ENCODE measurements at regions not wholly inside any gene's neighbourhood (a gene's known extent, or its start where the extent isn't known, plus 50 kb on each side); places are given as distances from the start of the nearest gene placed in this dataset.

DNA sequence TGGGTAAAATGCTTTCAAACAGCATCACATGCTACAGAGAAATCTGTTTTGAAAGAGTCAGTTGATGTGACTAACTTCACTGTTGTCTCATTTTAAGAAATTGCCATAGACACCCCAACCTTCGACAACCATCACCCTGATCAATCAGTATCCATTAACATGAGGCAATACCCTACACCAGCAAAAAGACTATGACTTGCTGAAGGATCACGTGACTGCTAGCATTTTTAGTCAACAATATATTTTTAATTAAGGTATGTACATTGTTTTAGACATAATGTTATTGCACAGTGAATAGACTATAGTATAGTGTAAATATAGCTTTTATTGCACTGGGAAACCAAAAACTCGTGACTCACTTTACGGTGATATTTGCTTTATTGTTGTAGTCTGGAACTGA is 200.0 kb upstream of the ARHGAP24 start:
- FAIRE-seq, result no peak

- FAIRE-seq, result no peak
Measured at GRCh38 chr4:85280963-85281362, 194.0 kb upstream of the ARHGAP24 start.

- no peak for FAIRE-seq
Measured at GRCh38 chr4:85291226-85291625, 183.7 kb upstream of the ARHGAP24 start.

DNA sequence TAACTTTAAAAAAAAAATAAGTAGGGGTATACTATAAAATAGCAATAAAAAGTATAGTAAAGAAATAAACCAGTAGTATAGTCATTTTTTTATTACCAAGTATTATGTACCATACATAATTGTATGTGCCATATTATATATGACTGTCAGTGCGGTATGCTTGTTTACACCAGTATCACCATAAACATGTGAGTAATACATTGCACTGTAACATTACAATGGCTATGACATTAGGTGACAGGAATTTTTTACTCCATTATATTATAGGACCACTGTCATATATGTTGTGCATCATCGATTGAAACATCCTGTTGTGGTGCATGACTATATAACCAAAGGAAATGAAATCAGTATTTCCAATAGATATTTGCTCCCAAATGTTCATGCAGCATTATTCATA is 176.9 kb upstream of the ARHGAP24 start:
- no peak for FAIRE-seq

DNA sequence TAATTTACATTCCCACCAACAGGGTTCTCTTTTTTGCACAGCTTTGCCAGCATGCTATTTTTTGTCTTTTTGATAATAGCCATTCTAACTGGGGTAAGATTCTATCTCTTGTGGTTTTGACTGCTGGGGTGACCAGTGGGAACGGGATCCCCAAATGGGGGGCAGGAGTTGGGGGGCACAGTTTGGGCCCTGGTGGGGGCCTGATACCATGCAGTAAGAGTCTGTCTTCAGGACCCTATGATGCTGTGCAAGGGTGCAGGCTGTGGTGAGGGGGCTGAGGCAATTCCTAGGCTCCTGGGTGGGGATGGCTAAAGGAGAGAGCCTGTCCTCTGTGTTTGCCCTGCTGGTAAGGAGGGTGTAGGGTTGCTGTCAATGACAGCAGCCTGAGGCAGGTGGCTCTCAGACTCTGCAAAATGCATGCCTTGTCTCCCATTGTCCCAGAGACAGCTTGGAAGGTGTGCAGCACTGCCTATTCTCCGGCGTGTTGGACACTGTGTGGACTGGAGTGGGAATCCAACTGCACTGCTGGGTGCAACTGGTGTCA is 172.7 kb upstream of the ARHGAP24 start:
- FAIRE-seq, result no peak

GRCh38 chr4:85302756-85303155 is 172.2 kb upstream of the ARHGAP24 start:
- FAIRE-seq, result no peak

DNA sequence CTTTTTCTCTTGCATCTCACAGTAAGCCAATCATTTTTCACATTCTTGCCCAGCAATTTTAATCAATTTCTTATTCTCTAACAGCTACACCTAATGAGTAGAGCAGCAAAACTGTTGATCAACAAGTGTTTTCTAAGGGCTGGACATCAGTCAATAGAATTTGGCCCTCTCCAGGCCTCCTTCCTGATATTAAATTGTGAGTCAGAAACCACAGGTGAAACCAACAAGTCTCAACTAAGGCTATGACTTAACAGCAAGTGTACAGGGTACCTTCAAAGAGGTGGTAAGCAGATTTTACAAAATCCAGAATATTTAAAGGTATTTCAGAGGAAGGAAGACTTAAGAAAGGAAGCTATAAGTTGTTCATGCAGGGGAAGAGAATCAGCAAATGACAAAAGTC is 156.5 kb upstream of the ARHGAP24 start:
- no peak for FAIRE-seq

- no peak for FAIRE-seq
Measured at GRCh38 chr4:85358831-85359230, 116.1 kb upstream of the ARHGAP24 start.

- no peak for FAIRE-seq
Measured at GRCh38 chr4:85362550-85362949, 112.4 kb upstream of the ARHGAP24 start.

DNA sequence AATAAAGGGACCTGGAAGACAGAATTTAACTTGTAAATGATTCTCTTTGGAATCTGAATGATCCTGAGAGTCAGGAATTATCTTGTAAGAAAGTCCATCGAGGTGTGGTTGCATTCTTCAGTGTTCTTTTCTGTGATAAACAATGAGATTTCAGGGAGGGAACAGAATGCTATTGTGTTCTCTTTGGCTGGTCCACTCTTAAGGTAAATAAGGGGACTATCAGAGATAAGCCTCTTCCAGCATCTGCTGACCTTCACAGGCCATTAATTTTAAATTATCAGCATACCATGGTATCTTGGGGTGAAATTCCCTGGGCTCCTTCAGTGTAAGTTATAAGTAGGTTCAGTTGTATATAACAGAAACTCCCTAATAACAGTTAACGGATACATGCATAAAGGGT is 107.1 kb upstream of the ARHGAP24 start:
- no peak for FAIRE-seq

DNA sequence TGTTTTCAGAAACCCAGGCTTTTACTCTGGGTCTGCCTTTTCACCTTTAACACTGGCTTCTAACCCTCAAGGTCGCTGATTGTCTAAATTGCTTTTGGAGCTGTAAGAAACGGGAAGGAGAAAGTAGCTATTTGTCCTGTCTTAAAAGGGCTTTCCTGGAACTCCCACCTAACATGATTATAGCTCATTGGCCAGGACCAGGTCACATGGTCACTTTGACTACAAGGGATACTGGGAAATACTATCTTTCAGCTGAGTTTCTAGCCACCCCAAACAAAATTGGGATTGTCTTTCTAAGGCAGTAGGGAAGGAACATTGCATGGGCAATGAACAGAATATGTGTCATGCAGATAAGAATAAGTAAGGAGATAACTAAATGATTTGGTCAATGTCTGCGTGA is 106.7 kb upstream of the ARHGAP24 start:
- no peak for FAIRE-seq

GRCh38 chr4:85368932-85369331 is 106.0 kb upstream of the ARHGAP24 start:
- no peak for FAIRE-seq

- FAIRE-seq, result no peak
Measured at GRCh38 chr4:85369703-85370380, 105.1 kb upstream of the ARHGAP24 start.

GRCh38 chr4:85370400-85371032 is 104.4 kb upstream of the ARHGAP24 start:
- FAIRE-seq, result no peak

GRCh38 chr4:85372966-85373365 is 102.0 kb upstream of the ARHGAP24 start:
- FAIRE-seq, result no peak

GRCh38 chr4:85376285-85376684 is 98.7 kb upstream of the ARHGAP24 start:
- no peak for FAIRE-seq

GRCh38 chr4:85381968-85382367 is 93.0 kb upstream of the ARHGAP24 start:
- FAIRE-seq, result no peak

- FAIRE-seq, result no peak
Measured at GRCh38 chr4:85391071-85391470, 83.9 kb upstream of the ARHGAP24 start.

DNA sequence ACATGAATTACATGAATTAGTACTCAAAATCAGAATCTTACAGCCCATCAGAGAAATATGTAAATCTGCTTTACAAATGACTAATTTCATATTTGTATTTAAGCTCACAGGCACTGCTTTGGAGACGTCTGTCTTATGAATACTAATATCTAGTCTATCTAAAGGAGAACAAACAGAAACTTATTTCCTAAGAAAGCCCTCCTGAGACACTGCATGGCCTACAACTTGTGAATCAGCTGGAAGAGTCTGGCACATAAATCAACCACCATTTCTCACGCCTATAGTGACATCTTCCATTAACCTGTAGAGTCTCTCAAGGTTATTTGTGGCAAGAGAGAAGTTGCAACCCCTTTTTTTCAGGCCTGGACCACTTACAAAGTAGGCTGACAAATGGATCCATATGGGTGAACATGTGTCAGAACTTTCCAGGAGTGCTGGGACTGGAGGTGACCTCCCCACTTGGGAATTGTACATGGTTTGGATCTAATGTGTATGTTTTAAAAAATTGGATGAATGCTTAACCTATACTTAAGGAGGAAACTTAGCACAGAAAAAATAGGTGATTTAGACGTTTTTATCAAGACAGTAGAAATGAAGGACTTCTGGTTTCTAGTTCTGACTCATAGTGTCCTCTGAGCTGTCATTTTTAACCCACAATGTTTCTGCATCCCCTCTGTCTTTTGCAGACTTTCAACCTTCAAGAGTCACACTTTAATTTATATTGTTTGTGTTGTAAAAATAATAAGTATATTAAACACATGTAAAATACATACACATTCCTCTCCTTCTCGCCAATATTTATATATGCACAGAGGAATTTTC is 83.2 kb upstream of the ARHGAP24 start:
- FAIRE-seq, result no peak

- no peak for FAIRE-seq
Measured at GRCh38 chr4:85393201-85393600, 81.7 kb upstream of the ARHGAP24 start.

GRCh38 chr4:85398276-85398675 is 76.7 kb upstream of the ARHGAP24 start:
- FAIRE-seq, result no peak

GRCh38 chr4:85399270-85399669 is 75.7 kb upstream of the ARHGAP24 start:
- FAIRE-seq, result no peak

GRCh38 chr4:85402371-85402770 is 72.6 kb upstream of the ARHGAP24 start:
- FAIRE-seq, result no peak

GRCh38 chr4:85406185-85406584 is 68.8 kb upstream of the ARHGAP24 start:
- no peak for FAIRE-seq
